GF-D8 (cell line): ENCODE measurements at regions not wholly inside any gene's neighbourhood (a gene's known extent, or its start where the extent isn't known, plus 50 kb on each side); places are given as distances from the start of the nearest gene placed in this dataset.

Source experiments
- DNase-seq: peaks from one replicate; lab custom pipeline; 2025; lab: John Stamatoyannopoulos, UW

GRCh38 chr16:85990861-85991301 lies 91.9 kb downstream of the IRF8 start:
- DNase-seq, result no peak

GRCh38 chr16:85991425-85991824 lies 92.5 kb downstream of the IRF8 start:
- no peak for DNase-seq

GRCh38 chr16:85991856-85992255 lies 92.9 kb downstream of the IRF8 start:
- no peak for DNase-seq

GRCh38 chr16:85992359-85992758 lies 93.4 kb downstream of the IRF8 start:
- DNase-seq, result no peak

GRCh38 chr16:85992779-85993178 lies 93.8 kb downstream of the IRF8 start:
- no peak for DNase-seq

GRCh38 chr16:85994492-85995490 lies 95.8 kb downstream of the IRF8 start:
- DNase-seq, result no peak

GRCh38 chr16:85995541-85996423 lies 96.8 kb downstream of the IRF8 start:
- no peak for DNase-seq

GRCh38 chr16:85996843-85997242 lies 97.9 kb downstream of the IRF8 start:
- no peak for DNase-seq

- DNase-seq, result no peak
Observed at GRCh38 chr16:85998171-85998867, 99.4 kb downstream of the IRF8 start.

GRCh38 chr16:85998868-85999729 lies 100.1 kb downstream of the IRF8 start:
- no peak for DNase-seq

GRCh38 chr16:85999778-86000177 lies 100.8 kb downstream of the IRF8 start:
- DNase-seq, result no peak

GRCh38 chr16:86002178-86002900 lies 103.4 kb downstream of the IRF8 start:
- DNase-seq, result no peak

- no peak for DNase-seq
Observed at GRCh38 chr16:86007524-86007923, 108.6 kb downstream of the IRF8 start.

GRCh38 chr16:86010680-86011141 lies 111.7 kb downstream of the IRF8 start:
- DNase-seq, result no peak

GRCh38 chr16:86011532-86011931 lies 112.6 kb downstream of the IRF8 start:
- DNase-seq, result no peak

GRCh38 chr16:86012221-86012620 lies 113.3 kb downstream of the IRF8 start:
- no peak for DNase-seq

GRCh38 chr16:86013867-86014266 lies 114.9 kb downstream of the IRF8 start:
- DNase-seq, result no peak

GRCh38 chr16:86015606-86016005 lies 116.6 kb downstream of the IRF8 start:
- no peak for DNase-seq

- no peak for DNase-seq
Observed at GRCh38 chr16:86016201-86016965, 117.4 kb downstream of the IRF8 start.
